H9 (cell line): ENCODE measurements at regions not wholly inside any gene's neighbourhood (a gene's known extent, or its start where the extent isn't known, plus 50 kb on each side); places are given as distances from the start of the nearest gene placed in this dataset.
"Not testable (repeated sequence)": the region's sequence is repeated elsewhere in the genome, so short reads cannot be mapped to it uniquely, and the experiment has no call there.

ENCODE experiments used
- DNase-seq: peaks from one replicate; pipeline ENCODE4 v3.0.0-alpha.2; 2017
- H2AFZ ChIP-seq: one replicate; pipeline ENCODE4 v1.6.1; 2013; ENCODE audit warnings: mild to moderate bottlenecking, low read length, control low read depth, moderate library complexity
- H2AK5ac ChIP-seq: 2 replicates; pipeline ENCODE4 v1.6.1; 2013; ENCODE audit warnings: low read length, control low read depth, mixed read lengths; ENCODE audit not compliant: insufficient read length
- H2BK120ac ChIP-seq: one replicate; pipeline ENCODE4 v1.6.1; 2013; ENCODE audit warnings: low read depth, mild to moderate bottlenecking, low read length, control low read depth, inconsistent platforms; ENCODE audit not compliant: poor library complexity, severe bottlenecking
- H2BK12ac ChIP-seq: 2 replicates; pipeline ENCODE4 v1.6.1; 2013; ENCODE audit warnings: low read length, control low read depth, mixed read lengths, low read depth; ENCODE audit not compliant: insufficient read length
- H2BK15ac ChIP-seq: 2 replicates; pipeline ENCODE4 v1.6.1; 2013; ENCODE audit warnings: low read depth, low read length, control low read depth
- H2BK20ac ChIP-seq: one replicate; pipeline ENCODE4 v1.6.1; 2013; ENCODE audit warnings: low read depth, mild to moderate bottlenecking, low read length, control low read depth, inconsistent platforms; ENCODE audit not compliant: poor library complexity, severe bottlenecking
- H2BK5ac ChIP-seq: 2 replicates; pipeline ENCODE4 v1.6.1; 2013; ENCODE audit warnings: low read length, control low read depth, mixed read lengths; ENCODE audit not compliant: insufficient read length
- H3K14ac ChIP-seq: 2 replicates; pipeline ENCODE4 v1.6.1; 2013; ENCODE audit warnings: low read length, control low read depth; ENCODE audit not compliant: insufficient read depth
- H3K18ac ChIP-seq: 2 replicates; pipeline ENCODE4 v1.6.1; 2013; ENCODE audit warnings: low read depth, mild to moderate bottlenecking, mixed read lengths, low read length, control low read depth; ENCODE audit not compliant: insufficient read length
- H3K23ac ChIP-seq: 2 replicates; pipeline ENCODE4 v1.6.1; 2013; ENCODE audit warnings: low read length, control low read depth, mixed read lengths, low read depth; ENCODE audit not compliant: insufficient read length
- H3K23me2 ChIP-seq: 2 replicates; pipeline ENCODE4 v1.6.1; 2013; ENCODE audit warnings: low read depth, mild to moderate bottlenecking, mixed read lengths, low read length, control low read depth; ENCODE audit not compliant: insufficient read length, poor library complexity, severe bottlenecking
- H3K27ac ChIP-seq: 2 replicates; pipeline ENCODE4 v1.5.1; 2013; ENCODE audit warnings: low read length, control low read depth, mixed read lengths, low read depth; ENCODE audit not compliant: insufficient read length
- H3K27me3 ChIP-seq: 2 replicates; pipeline ENCODE4 v1.6.1; 2013; ENCODE audit warnings: low read length, control low read depth, inconsistent platforms; ENCODE audit not compliant: insufficient read depth
- H3K4ac ChIP-seq: 2 replicates; pipeline ENCODE4 v1.6.1; 2013; ENCODE audit warnings: low read depth, mild to moderate bottlenecking, control low read depth, inconsistent platforms, low read length, moderate library complexity
- H3K4me1 ChIP-seq: 2 replicates; pipeline ENCODE4 v1.6.1; 2013; ENCODE audit warnings: low read length, control low read depth, inconsistent platforms; ENCODE audit not compliant: insufficient read depth
- H3K4me2 ChIP-seq: 2 replicates; pipeline ENCODE4 v1.6.1; 2013; ENCODE audit warnings: low read length, control low read depth, mixed read lengths; ENCODE audit not compliant: insufficient read length, insufficient read depth
- H3K56ac ChIP-seq: 2 replicates; pipeline ENCODE4 v1.6.1; 2013; ENCODE audit warnings: low read depth, mild to moderate bottlenecking, mixed read lengths, low read length, control low read depth; ENCODE audit not compliant: insufficient read length
- H3K79me1 ChIP-seq: 2 replicates; pipeline ENCODE4 v1.6.1; 2013; ENCODE audit warnings: low read depth, mild to moderate bottlenecking, moderate library complexity, low read length, control low read depth, inconsistent platforms; ENCODE audit not compliant: insufficient read depth, poor library complexity, severe bottlenecking
- H3K79me2 ChIP-seq: 2 replicates; pipeline ENCODE4 v1.6.1; 2013; ENCODE audit warnings: low read length, control low read depth, inconsistent platforms; ENCODE audit not compliant: insufficient read depth
- H3K9ac ChIP-seq: 2 replicates; pipeline ENCODE4 v1.6.1; 2013; ENCODE audit warnings: low read length, control low read depth, mixed read lengths; ENCODE audit not compliant: insufficient read length; ENCODE audit errors: extremely low read depth
- H3K9me3 ChIP-seq: one replicate; pipeline ENCODE4 v1.6.1; 2013; ENCODE audit warnings: low read depth, low read length, inconsistent platforms; ENCODE audit not compliant: control insufficient read depth
- H3T11ph ChIP-seq: one replicate; pipeline ENCODE4 v1.6.1; 2013; ENCODE audit warnings: mild to moderate bottlenecking, low read length, control low read depth, inconsistent platforms
- H4K20me1 ChIP-seq: one replicate; pipeline ENCODE4 v1.6.1; 2013; ENCODE audit not compliant: control insufficient read depth, insufficient read length, insufficient read depth
- H4K5ac ChIP-seq: 2 replicates; pipeline ENCODE4 v1.6.1; 2013; ENCODE audit warnings: low read depth, mild to moderate bottlenecking, mixed read lengths, low read length, control low read depth; ENCODE audit not compliant: insufficient read length
- H4K8ac ChIP-seq: replicated peaks from 2 replicates; pipeline ENCODE4 v1.6.1; 2013; ENCODE audit warnings: low read length, control low read depth, mixed read lengths, low read depth; ENCODE audit not compliant: insufficient read length
- H4K91ac ChIP-seq: 2 replicates; pipeline ENCODE4 v1.6.1; 2013; ENCODE audit warnings: low read depth, mild to moderate bottlenecking, moderate library complexity, mixed read lengths, low read length, control low read depth; ENCODE audit not compliant: insufficient read length
- H3K27ac Mint-ChIP-seq, 3 experiments: 2 replicates in 2 of 3; 3 replicates in 1 of 3; pipeline ENCODE4 v1.8.0; 2020 to 2021; ENCODE audit warnings: mixed read lengths in 3 of 3, mild to moderate bottlenecking in 1 of 3, moderate library complexity in 1 of 3
- H3K27me3 Mint-ChIP-seq: 2 replicates; pipeline ENCODE4 v1.8.0; 2021; ENCODE audit warnings: low read depth, mild to moderate bottlenecking, moderate library complexity, mixed read lengths
- H3K36me3 Mint-ChIP-seq, 3 experiments: 2 replicates in 2 of 3; 3 replicates in 1 of 3; pipeline ENCODE4 v1.8.0; 2020 to 2021; ENCODE audit warnings: low read depth in 3 of 3, mixed read lengths in 3 of 3; ENCODE audit not compliant: insufficient read depth in 1 of 3
- H3K4me1 Mint-ChIP-seq, 2 experiments: 2 replicates each; pipeline ENCODE4 v1.8.0; 2020; ENCODE audit warnings: mixed read lengths in 2 of 2
- H3K4me3 Mint-ChIP-seq, 2 experiments: 2 replicates in 1 of 2; 3 replicates in 1 of 2; pipeline ENCODE4 v1.8.0; 2020 to 2021; ENCODE audit warnings: mild to moderate bottlenecking in 2 of 2, mixed read lengths in 2 of 2, moderate library complexity in 1 of 2
- H3K9me3 Mint-ChIP-seq, 2 experiments: 2 replicates in 1 of 2; 3 replicates in 1 of 2; pipeline ENCODE4 v1.8.0; 2020; ENCODE audit warnings: mild to moderate bottlenecking in 2 of 2, mixed read lengths in 2 of 2, moderate library complexity in 1 of 2
- WGBS: extraction: QIAGEN DNeasy Blood & Tissue Kit; methylation state at CpG from one replicate; pipeline ENCODE4 v1.1.7; 2013; ENCODE audit warnings: missing lambda C conversion rate, low lambda C conversion rate, mixed read lengths; ENCODE audit not compliant: insufficient read length; ENCODE audit errors: extremely low coverage; 5-methylcytosine and 5-hydroxymethylcytosine counted together

DNA sequence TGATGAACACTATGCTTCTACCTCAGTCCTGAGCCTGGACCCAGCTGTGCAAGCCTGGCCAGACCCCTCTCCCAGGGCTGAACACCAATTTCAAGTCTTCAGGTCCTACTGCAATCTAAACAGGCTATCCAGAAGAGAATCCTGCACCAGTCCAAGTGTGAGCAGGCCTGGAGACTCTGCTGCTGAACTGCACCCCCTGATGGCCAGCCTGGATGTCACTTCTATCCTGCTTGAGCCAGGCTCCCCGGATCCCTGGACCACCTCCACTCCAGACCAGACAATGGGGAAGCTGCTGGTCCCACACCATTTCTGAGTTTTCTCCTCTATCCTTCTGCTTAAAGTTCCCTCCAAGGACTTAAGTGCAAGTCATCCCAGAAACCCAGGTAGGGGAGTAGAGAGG, 127.3 kb upstream of the TRIM73 start:
- not testable (repeated sequence) for H3K79me1 ChIP-seq, H3K9me3 Mint-ChIP-seq, H3K36me3 Mint-ChIP-seq, H3K4ac ChIP-seq, H2BK5ac ChIP-seq, H3T11ph ChIP-seq, DNase-seq, H3K27me3 Mint-ChIP-seq, H2BK12ac ChIP-seq, H2BK20ac ChIP-seq, H3K4me1 Mint-ChIP-seq, H3K27ac ChIP-seq, H3K56ac ChIP-seq, H4K91ac ChIP-seq, H3K23ac ChIP-seq, H4K5ac ChIP-seq, H3K14ac ChIP-seq, H2AK5ac ChIP-seq, H4K20me1 ChIP-seq, H3K79me2 ChIP-seq, H2BK120ac ChIP-seq, H3K4me2 ChIP-seq, H3K18ac ChIP-seq, H2AFZ ChIP-seq, H3K27ac Mint-ChIP-seq, H3K4me3 Mint-ChIP-seq, H2BK15ac ChIP-seq, H4K8ac ChIP-seq, H3K9me3 ChIP-seq, H3K4me1 ChIP-seq, H3K9ac ChIP-seq, H3K27me3 ChIP-seq, H3K23me2 ChIP-seq
- WGBS: no CpG with 5 or more reads among the region's 1 CpG

- H3K4me2 ChIP-seq, H3K9me3 ChIP-seq, H2BK12ac ChIP-seq, H2BK15ac ChIP-seq, H3K79me2 ChIP-seq, H3K9me3 Mint-ChIP-seq, H2AK5ac ChIP-seq, H2BK120ac ChIP-seq, H3K79me1 ChIP-seq, H3K27ac ChIP-seq, H4K20me1 ChIP-seq, H4K8ac ChIP-seq, H2BK20ac ChIP-seq, H3K27ac Mint-ChIP-seq, H4K91ac ChIP-seq, H3K4me3 Mint-ChIP-seq, H3K27me3 ChIP-seq, H3K36me3 Mint-ChIP-seq, H2AFZ ChIP-seq, H3K14ac ChIP-seq, H3K9ac ChIP-seq, H2BK5ac ChIP-seq, H3T11ph ChIP-seq, H3K18ac ChIP-seq, H3K4me1 Mint-ChIP-seq, H3K27me3 Mint-ChIP-seq, H3K23me2 ChIP-seq, DNase-seq, H3K4me1 ChIP-seq, H3K4ac ChIP-seq, H4K5ac ChIP-seq, H3K23ac ChIP-seq, H3K56ac ChIP-seq: not testable (repeated sequence)
- WGBS: no CpG with 5 or more reads among the region's 2 CpGs
Observed at GRCh38 chr7:75269159-75269558, 126.3 kb upstream of the TRIM73 start.

GRCh38 chr7:75274114-75274513, 121.3 kb upstream of the TRIM73 start:
- H2BK12ac ChIP-seq, H3K4me2 ChIP-seq, H2BK15ac ChIP-seq, H4K20me1 ChIP-seq, H3K36me3 Mint-ChIP-seq, H3K9me3 ChIP-seq, H2BK5ac ChIP-seq, H2BK120ac ChIP-seq, H2BK20ac ChIP-seq, H3K56ac ChIP-seq, H2AK5ac ChIP-seq, H3K23ac ChIP-seq, H3K14ac ChIP-seq, H3K27ac Mint-ChIP-seq, H3T11ph ChIP-seq, H4K5ac ChIP-seq, H4K8ac ChIP-seq, H2AFZ ChIP-seq, H3K27me3 ChIP-seq, H3K9me3 Mint-ChIP-seq, H3K4me3 Mint-ChIP-seq, H3K79me1 ChIP-seq, H3K27ac ChIP-seq, DNase-seq, H3K27me3 Mint-ChIP-seq, H3K4me1 Mint-ChIP-seq, H4K91ac ChIP-seq, H3K4me1 ChIP-seq, H3K9ac ChIP-seq, H3K18ac ChIP-seq, H3K23me2 ChIP-seq, H3K4ac ChIP-seq, H3K79me2 ChIP-seq: not testable (repeated sequence)
- WGBS: no CpG with 5 or more reads among the region's 1 CpG
